ENCODE measurements at regions not wholly inside any gene's neighbourhood (a gene's known extent, or its start where the extent isn't known, plus 50 kb on each side); places are given as distances from the start of the nearest gene placed in this dataset.

DNA sequence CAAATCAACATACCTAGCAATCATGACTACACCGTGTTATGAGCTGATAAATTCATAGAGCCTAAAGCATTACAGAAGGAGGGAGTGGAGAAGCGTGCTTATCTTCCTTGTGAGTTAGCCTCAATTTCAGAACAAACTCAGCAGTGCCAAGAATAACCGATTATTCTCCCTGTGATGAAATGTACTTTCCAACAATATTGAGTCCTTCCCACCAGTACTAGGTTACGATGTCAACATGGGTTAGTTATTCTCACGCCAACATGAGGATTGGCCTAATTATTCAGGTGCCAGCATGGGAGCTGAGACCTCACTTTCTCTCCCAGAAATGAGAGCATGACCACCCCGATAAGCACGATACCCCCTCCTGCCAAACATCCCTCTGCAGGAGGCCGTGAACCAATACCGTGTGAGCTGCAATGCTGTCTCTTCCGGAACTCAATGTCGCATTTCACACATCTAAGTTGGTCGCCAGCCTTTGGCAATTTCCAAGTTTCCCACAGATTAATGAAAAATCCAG is 193.7 kb downstream of the ENC1 start:
- Histone ChIP-seq H3K4me3 (no peak overlapping the region), H3K27ac (no peak overlapping the region)

GRCh38 chr5:74442466-74442865 is 198.1 kb downstream of the ENC1 start:
- H3K27me3 ChIP-seq, result no peaks in the 10 kb centered on the region
- no peak for DNase-seq (ENCODE audit: low spot score)
- H3K36me3 Mint-ChIP-seq, result peaks cover under 1% of the 10 kb centered on the region

More for the DNA sequence above, 193.7 kb downstream of the ENC1 start:
- Mint-ChIP-seq H3K36me3 (no peaks in the 10 kb centered on the region), H3K27ac (no peak overlapping the region), H3K4me1 (peaks cover 3% of the 10 kb centered on the region), H3K9me3 (no peaks in the 10 kb centered on the region), H3K27me3 (ENCODE audit: insufficient read depth, low read depth) (peaks cover 10% of the 10 kb centered on the region), H3K4me3 (no peak overlapping the region)
- H3K9me3 ChIP-seq (ENCODE audit: low read depth), result no peaks in the 10 kb centered on the region
- TF ChIP-seq EZH2phosphoT487 (IDR thresholded peaks at IDR 0.05) (no peak), EZH2 (IDR thresholded peaks at IDR 0.05) (no peak)
- TF ChIP-seq, protein P1, sequence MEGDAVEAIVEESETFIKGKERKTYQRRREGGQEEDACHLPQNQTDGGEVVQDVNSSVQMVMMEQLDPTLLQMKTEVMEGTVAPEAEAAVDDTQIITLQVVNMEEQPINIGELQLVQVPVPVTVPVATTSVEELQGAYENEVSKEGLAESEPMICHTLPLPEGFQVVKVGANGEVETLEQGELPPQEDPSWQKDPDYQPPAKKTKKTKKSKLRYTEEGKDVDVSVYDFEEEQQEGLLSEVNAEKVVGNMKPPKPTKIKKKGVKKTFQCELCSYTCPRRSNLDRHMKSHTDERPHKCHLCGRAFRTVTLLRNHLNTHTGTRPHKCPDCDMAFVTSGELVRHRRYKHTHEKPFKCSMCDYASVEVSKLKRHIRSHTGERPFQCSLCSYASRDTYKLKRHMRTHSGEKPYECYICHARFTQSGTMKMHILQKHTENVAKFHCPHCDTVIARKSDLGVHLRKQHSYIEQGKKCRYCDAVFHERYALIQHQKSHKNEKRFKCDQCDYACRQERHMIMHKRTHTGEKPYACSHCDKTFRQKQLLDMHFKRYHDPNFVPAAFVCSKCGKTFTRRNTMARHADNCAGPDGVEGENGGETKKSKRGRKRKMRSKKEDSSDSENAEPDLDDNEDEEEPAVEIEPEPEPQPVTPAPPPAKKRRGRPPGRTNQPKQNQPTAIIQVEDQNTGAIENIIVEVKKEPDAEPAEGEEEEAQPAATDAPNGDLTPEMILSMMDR (IDR thresholded peaks at IDR 0.05), result no peak
- no peak overlapping the region for H3K4me2 ChIP-seq
- H3K36me3 ChIP-seq, result no peaks in the 10 kb centered on the region
- DNase-seq (ENCODE audit: low spot score), result no peak
- peaks cover 19% of the 10 kb centered on the region for H3K4me1 ChIP-seq
- no peak overlapping the region for H2AFZ ChIP-seq (replicated peaks)
- H4K20me1 ChIP-seq (ENCODE audit: low read depth), result no peaks in the 10 kb centered on the region
- H3K27me3 ChIP-seq, result no peaks in the 10 kb centered on the region
- H3K79me2 ChIP-seq (ENCODE audit: low read depth), result no peaks in the 10 kb centered on the region
- H3K9ac ChIP-seq, result no peak overlapping the region
- H3F3A ChIP-seq (ENCODE audit: low read depth), result no peaks in the 10 kb centered on the region

DNA sequence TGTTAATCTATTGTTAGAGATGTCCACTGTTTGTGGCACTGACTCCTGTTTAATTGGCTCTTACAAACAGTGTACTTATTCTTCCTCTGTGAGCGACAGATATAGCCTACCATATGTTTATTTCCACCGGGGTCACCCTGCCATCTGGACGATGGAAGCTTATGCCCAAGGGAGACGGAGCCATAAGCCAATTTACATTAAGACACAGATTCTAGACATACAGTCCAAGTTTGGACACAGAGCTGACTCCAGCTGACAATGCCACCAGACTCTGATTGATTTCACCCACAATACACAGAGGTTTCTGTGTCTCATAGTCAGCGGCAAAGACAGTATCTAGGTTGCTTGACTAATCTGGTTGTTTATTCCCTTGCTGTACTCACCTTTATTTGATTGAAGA is 198.9 kb downstream of the ENC1 start:
- Histone ChIP-seq H4K20me1 (ENCODE audit: low read depth) (no peaks in the 10 kb centered on the region), H3K4me1 (peaks cover 10% of the 10 kb centered on the region), H2AFZ (replicated peaks) (no peak overlapping the region), H3K4me2 (no peak overlapping the region), H3K36me3 (no peaks in the 10 kb centered on the region), H3F3A (ENCODE audit: low read depth) (no peaks in the 10 kb centered on the region), H3K27ac (no peak overlapping the region), H3K79me2 (ENCODE audit: low read depth) (no peaks in the 10 kb centered on the region), H3K9ac (no peak overlapping the region), H3K9me3 (ENCODE audit: low read depth) (peaks cover 7% of the 10 kb centered on the region), H3K4me3 (no peak overlapping the region), H3K27me3 (no peaks in the 10 kb centered on the region)
- DNase-seq (ENCODE audit: low spot score), result no peak
- H3K4me3 Mint-ChIP-seq, result no peak overlapping the region
- H3K27me3 Mint-ChIP-seq (ENCODE audit: insufficient read depth, low read depth), result peaks cover 16% of the 10 kb centered on the region
- no peak overlapping the region for H3K27ac Mint-ChIP-seq
- peaks cover 5% of the 10 kb centered on the region for H3K4me1 Mint-ChIP-seq
- TF ChIP-seq, protein P1 (IDR thresholded peaks at IDR 0.05), result no peak
- TF ChIP-seq EZH2phosphoT487 (IDR thresholded peaks at IDR 0.05) (no peak), EZH2 (IDR thresholded peaks at IDR 0.05) (no peak)
- H3K36me3 Mint-ChIP-seq, result peaks cover 4% of the 10 kb centered on the region
- peaks cover 9% of the 10 kb centered on the region for H3K9me3 Mint-ChIP-seq

More at GRCh38 chr5:74442466-74442865, 198.1 kb downstream of the ENC1 start:
- H3K4me3 Mint-ChIP-seq, result peak overlapping the region; percentile 22
- H3K79me2 ChIP-seq (ENCODE audit: low read depth), result no peaks in the 10 kb centered on the region
- no peaks in the 10 kb centered on the region for H3K36me3 ChIP-seq
- no peaks in the 10 kb centered on the region for H4K20me1 ChIP-seq (ENCODE audit: low read depth)
- H3K9me3 ChIP-seq (ENCODE audit: low read depth), result no peaks in the 10 kb centered on the region
- peaks cover under 1% of the 10 kb centered on the region for H3K9me3 Mint-ChIP-seq
- H3K27ac ChIP-seq, result no peak overlapping the region
- H3K4me2 ChIP-seq, result no peak overlapping the region
- TF ChIP-seq EZH2phosphoT487 (IDR thresholded peaks at IDR 0.05), result no peak
- no peak for TF ChIP-seq EZH2 (IDR thresholded peaks at IDR 0.05)
- TF ChIP-seq, protein P1 (IDR thresholded peaks at IDR 0.05), result no peak
- H3K27me3 Mint-ChIP-seq (ENCODE audit: insufficient read depth, low read depth), result peaks cover 12% of the 10 kb centered on the region
- peak overlapping the region; percentile 63 for H2AFZ ChIP-seq (replicated peaks)
- H3K9ac ChIP-seq, result no peak overlapping the region
- H3K4me3 ChIP-seq, result no peak overlapping the region
- no peak overlapping the region for H3K27ac Mint-ChIP-seq
- H3K4me1 ChIP-seq, result peaks cover 10% of the 10 kb centered on the region
- no peaks in the 10 kb centered on the region for H3F3A ChIP-seq (ENCODE audit: low read depth)
- peaks cover 5% of the 10 kb centered on the region for H3K4me1 Mint-ChIP-seq
